H1 (cell line): ENCODE measurements at regions not wholly inside any gene's neighbourhood (a gene's known extent, or its start where the extent isn't known, plus 50 kb on each side); places are given as distances from the start of the nearest gene placed in this dataset.

Experiments used
- CTCF ChIA-PET: fragments of 300-600 bp; sonication (Branson Sonifier 250); formaldehyde crosslinking; loops from one replicate; lab custom pipeline; 2021; ENCODE audit not compliant: partially characterized antibody; lab: Charles Lee
- POLR2A ChIA-PET: fragments of 300-600 bp; sonication (Branson Sonifier 250); formaldehyde crosslinking; loops from one replicate; lab custom pipeline; 2021; ENCODE audit warnings: inconsistent platforms; ENCODE audit not compliant: partially characterized antibody; lab: Charles Lee
- DNase-seq, 2 experiments: peaks; one replicate each; pipeline versions ENCODE4 v3.0.0 to v3.0.0-alpha.2; 2010 to 2022; ENCODE audit warnings: low spot score in 2 of 2, low read depth in 1 of 2, mixed read lengths in 1 of 2
- FAIRE-seq: peaks from 2 replicates; lab custom pipeline; 2011; peaks lifted over from hg19 to GRCh38; lab: Jason Lieb, UNC
- H2AFZ ChIP-seq: 2 replicates; pipeline ENCODE4 v1.8.1; 2012; ENCODE audit warnings: low read length, inconsistent platforms
- H2AK5ac ChIP-seq: 2 replicates; pipeline ENCODE4 v1.6.1; 2013; ENCODE audit warnings: low read depth, low read length
- H2BK120ac ChIP-seq: replicated peaks from 2 replicates; pipeline ENCODE3; 2013; ENCODE audit warnings: low read depth, low read length, inconsistent platforms
- H2BK12ac ChIP-seq: 2 replicates; pipeline ENCODE4 v1.6.1; 2013; ENCODE audit warnings: low read depth, low read length
- H2BK15ac ChIP-seq: 2 replicates; pipeline ENCODE4 v1.6.1; 2013; ENCODE audit warnings: low read length
- H2BK20ac ChIP-seq: 2 replicates; pipeline ENCODE4 v1.6.1; 2013; ENCODE audit warnings: low read length
- H2BK5ac ChIP-seq: 2 replicates; pipeline ENCODE4 v1.6.1; 2013; ENCODE audit warnings: low read depth, low read length
- H3K14ac ChIP-seq: 2 replicates; pipeline ENCODE4 v1.6.1; 2013; ENCODE audit warnings: inconsistent platforms; ENCODE audit not compliant: insufficient read length
- H3K18ac ChIP-seq: 2 replicates; pipeline ENCODE4 v1.6.1; 2013; ENCODE audit warnings: low read length; ENCODE audit errors: extremely low read depth
- H3K23ac ChIP-seq: 2 replicates; pipeline ENCODE4 v1.6.1; 2013; ENCODE audit warnings: inconsistent platforms; ENCODE audit not compliant: insufficient read length
- H3K23me2 ChIP-seq: 2 replicates; pipeline ENCODE4 v1.6.1; 2013; ENCODE audit warnings: low read depth, low read length
- H3K27ac ChIP-seq: 2 replicates; pipeline ENCODE4 v1.6.1; 2011; ENCODE audit warnings: low read depth, low read length, inconsistent platforms
- H3K27me3 ChIP-seq, 4 experiments: replicated peaks in 1 of 4; 1 replicate in 1 of 4; 2 replicates in 3 of 4; pipeline versions ENCODE4 v1.6.1 to v1.8.1; 2011 to 2013; ENCODE audit warnings: low read length in 3 of 4, mild to moderate bottlenecking in 3 of 4, inconsistent platforms in 2 of 4, mixed read lengths in 2 of 4, moderate library complexity in 1 of 4; ENCODE audit not compliant: control insufficient read depth in 3 of 4, insufficient read depth in 3 of 4; ENCODE audit errors: extremely low read depth in 1 of 4
- H3K36me3 ChIP-seq, 4 experiments: 2 replicates each; pipeline versions ENCODE4 v1.6.1 to v1.8.1; 2011 to 2013; ENCODE audit warnings: mild to moderate bottlenecking in 4 of 4, low read length in 3 of 4, moderate library complexity in 2 of 4, control low read depth in 1 of 4, inconsistent platforms in 1 of 4; ENCODE audit not compliant: insufficient read depth in 4 of 4, control insufficient read depth in 2 of 4
- H3K4ac ChIP-seq: replicated peaks from 2 replicates; pipeline ENCODE3; 2013; ENCODE audit warnings: low read length, low read depth, mixed read lengths, inconsistent platforms; ENCODE audit not compliant: insufficient read length
- H3K4me1 ChIP-seq, 4 experiments: replicated peaks in 1 of 4; 1 replicate in 1 of 4; 2 replicates in 3 of 4; pipeline versions ENCODE4 v1.6.1 to v1.8.1; 2011 to 2013; ENCODE audit warnings: low read length in 3 of 4, inconsistent platforms in 2 of 4, mixed read lengths in 1 of 4; ENCODE audit not compliant: insufficient read depth in 4 of 4, control insufficient read depth in 3 of 4
- H3K4me2 ChIP-seq, 2 experiments: 2 replicates each; pipeline versions ENCODE4 v1.6.1 to v1.8.1; 2011 to 2013; ENCODE audit warnings: low read depth in 2 of 2, low read length in 2 of 2, control low read depth in 1 of 2, inconsistent platforms in 1 of 2, mild to moderate bottlenecking in 1 of 2; ENCODE audit not compliant: insufficient read depth in 1 of 2
- H3K4me3 ChIP-seq, 4 experiments: fragments of 200-600, 300-600 bp in 1 of 4; sonication (generic), shearing (Covaris generic), sonication (Bioruptor Twin) in 1 of 4; 2 replicates each; pipeline versions ENCODE4 v1.5.1 to v1.8.1; 2011 to 2016; ENCODE audit warnings: low read length in 4 of 4, low read depth in 3 of 4, control low read depth in 2 of 4, inconsistent platforms in 2 of 4, mild to moderate bottlenecking in 2 of 4, mixed read lengths in 1 of 4, moderate library complexity in 1 of 4; ENCODE audit not compliant: insufficient read depth in 2 of 4; ENCODE audit errors: extremely low read depth in 1 of 4
- H3K56ac ChIP-seq: replicated peaks from 2 replicates; pipeline ENCODE3; 2013; ENCODE audit warnings: low read depth, mild to moderate bottlenecking, mixed read lengths, low read length, inconsistent platforms; ENCODE audit not compliant: insufficient read length
- H3K79me1 ChIP-seq: 2 replicates; pipeline ENCODE4 v1.6.1; 2013; ENCODE audit warnings: low read depth, low read length, control low read depth
- H3K79me2 ChIP-seq, 2 experiments: 2 replicates each; pipeline versions ENCODE4 v1.6.1 to v1.8.1; 2012 to 2013; ENCODE audit warnings: low read length in 2 of 2, mild to moderate bottlenecking in 2 of 2, inconsistent platforms in 1 of 2; ENCODE audit not compliant: insufficient read depth in 2 of 2, control insufficient read depth in 1 of 2
- H3K9ac ChIP-seq, 4 experiments: replicated peaks in 1 of 4; 1 replicate in 1 of 4; 2 replicates in 3 of 4; pipeline versions ENCODE4 v1.6.1 to v1.8.1; 2011 to 2013; ENCODE audit warnings: low read depth in 3 of 4, low read length in 3 of 4, control low read depth in 2 of 4, mild to moderate bottlenecking in 2 of 4, moderate library complexity in 2 of 4, inconsistent platforms in 1 of 4; ENCODE audit errors: extremely low read depth in 1 of 4
- H3K9me3 ChIP-seq, 2 experiments: 2 replicates each; pipeline versions ENCODE4 v1.6.1 to v1.8.1; 2012 to 2013; ENCODE audit warnings: mild to moderate bottlenecking in 2 of 2, moderate library complexity in 2 of 2, control low read depth in 1 of 2, inconsistent platforms in 1 of 2, low read depth in 1 of 2, low read length in 1 of 2, mixed read lengths in 1 of 2; ENCODE audit not compliant: insufficient read depth in 2 of 2
- H4K20me1 ChIP-seq, 2 experiments: replicated peaks in 1 of 2; 2 replicates each; pipeline versions ENCODE3 to v1.8.1; 2011 to 2013; ENCODE audit warnings: inconsistent platforms in 2 of 2, low read length in 2 of 2, mild to moderate bottlenecking in 1 of 2; ENCODE audit not compliant: insufficient read depth in 2 of 2, control insufficient read depth in 1 of 2
- H4K5ac ChIP-seq: 2 replicates; pipeline ENCODE4 v1.6.1; 2013; ENCODE audit warnings: low read length, low read depth, mixed read lengths, inconsistent platforms; ENCODE audit not compliant: insufficient read length
- H4K8ac ChIP-seq: 2 replicates; pipeline ENCODE4 v1.8.0; 2013; ENCODE audit warnings: mild to moderate bottlenecking, moderate library complexity, low read length, inconsistent platforms; ENCODE audit not compliant: insufficient read depth; ENCODE audit errors: extremely low read depth
- H4K91ac ChIP-seq: replicated peaks from 2 replicates; pipeline ENCODE3; 2013; ENCODE audit warnings: low read length, mixed read lengths, inconsistent platforms; ENCODE audit not compliant: insufficient read length
- ATF3 ChIP-seq: IDR thresholded peaks from 2 replicates; pipeline ENCODE4 v1.6.1; 2011; ENCODE audit warnings: low read depth, mild to moderate bottlenecking, low read length; ENCODE audit not compliant: insufficient read depth
- BACH1 ChIP-seq: IDR thresholded peaks from 2 replicates; pipeline ENCODE4 v1.6.1; 2012; ENCODE audit warnings: low read length, improper control_type of control experiment
- BRCA1 ChIP-seq: IDR thresholded peaks from 2 replicates; pipeline ENCODE4 v1.6.1; 2012; ENCODE audit warnings: low read depth, low read length, improper control_type of control experiment
- CBX8 ChIP-seq: fragments of 300-800, 300-1000 bp; sonication (generic); IDR thresholded peaks from 2 replicates; pipeline ENCODE4 v1.7.1; 2016; ENCODE audit warnings: low read depth, low read length, borderline replicate concordance
- CHD1 ChIP-seq: IDR thresholded peaks from 2 replicates; pipeline ENCODE4 v1.6.1; 2012; ENCODE audit warnings: low read depth, low read length, improper control_type of control experiment
- CTBP2 ChIP-seq: IDR thresholded peaks from 2 replicates; pipeline ENCODE4 v1.7.0; 2011; ENCODE audit warnings: borderline replicate concordance, mild to moderate bottlenecking, moderate library complexity, mixed read lengths, low read length; ENCODE audit not compliant: insufficient read depth, insufficient read length
- EP300 ChIP-seq, 2 experiments: IDR thresholded peaks; 1 replicate in 1 of 2; 2 replicates in 1 of 2; pipeline ENCODE4 v1.6.1; 2011 to 2012; ENCODE audit warnings: low read depth in 2 of 2, low read length in 2 of 2, mild to moderate bottlenecking in 2 of 2, borderline replicate concordance in 1 of 2, inconsistent platforms in 1 of 2, moderate library complexity in 1 of 2
- GTF2F1 ChIP-seq: IDR thresholded peaks from 2 replicates; pipeline ENCODE4 v1.6.1; 2012; ENCODE audit warnings: low read depth, low read length, improper control_type of control experiment, borderline replicate concordance
- KDM1A ChIP-seq: fragments of 200-600, 300-600 bp; sonication (generic); IDR thresholded peaks from 2 replicates; pipeline ENCODE4 v1.7.1; 2016; ENCODE audit warnings: mild to moderate bottlenecking, low read length, borderline replicate concordance
- MAX ChIP-seq: IDR thresholded peaks from 2 replicates; pipeline ENCODE4 v1.6.1; 2012; ENCODE audit warnings: inconsistent platforms
- POLR2AphosphoS5 ChIP-seq: IDR thresholded peaks from 2 replicates; pipeline ENCODE4 v1.6.1; 2011; ENCODE audit warnings: low read depth, low read length
- POU5F1 ChIP-seq: IDR thresholded peaks from 2 replicates; pipeline ENCODE4 v1.6.1; 2011; ENCODE audit warnings: low read depth, mild to moderate bottlenecking, low read length, moderate library complexity
- RFX5 ChIP-seq: IDR thresholded peaks from 2 replicates; pipeline ENCODE4 v1.6.1; 2011; ENCODE audit warnings: low read depth, low read length, improper control_type of control experiment, borderline replicate concordance
- SIN3A ChIP-seq, 2 experiments: IDR thresholded peaks in 1 of 2; conservative IDR thresholded peaks in 1 of 2; 2 replicates each; pipeline ENCODE4 v1.6.1; 2011 to 2012; ENCODE audit warnings: low read length in 2 of 2, improper control_type of control experiment in 1 of 2, low read depth in 1 of 2, mild to moderate bottlenecking in 1 of 2
- WGBS, 2 experiments: shearing (Covaris generic) in 1 of 2; methylation state at CpG; one replicate each; pipeline versions ENCODE4 v1.1.6 to v1.1.7; 2013 to 2015; ENCODE audit warnings: low lambda C conversion rate in 2 of 2, mixed read lengths in 2 of 2, inconsistent platforms in 1 of 2, low coverage in 1 of 2, missing lambda C conversion rate in 1 of 2; ENCODE audit not compliant: insufficient replicate concordance in 2 of 2, insufficient coverage in 1 of 2, insufficient read length in 1 of 2; ENCODE audit errors: extremely low coverage in 1 of 2, missing lambda C conversion rate in 1 of 2; 5-methylcytosine and 5-hydroxymethylcytosine counted together

- DNase-seq (no peak), FAIRE-seq (no peak)
- no peaks in the 10 kb centered on the region for H3K9me3 ChIP-seq
- no peaks in the 10 kb centered on the region for H3K27me3 ChIP-seq
- no peak overlapping the region for H3K4me2 ChIP-seq
- ChIA-PET POLR2A (no interaction called here), CTCF (interaction anchor here (0.6 kb wide), 1 partner anchor 53 kb away, joined by 3 read pairs; no protein-coding TSS in a partner anchor)
- no peak overlapping the region for H2BK120ac ChIP-seq
- H2BK5ac ChIP-seq: no peak overlapping the region
- H2BK12ac ChIP-seq: no peak overlapping the region
- H3K18ac ChIP-seq: no peak overlapping the region
- no peak overlapping the region for H3K56ac ChIP-seq
- H2AFZ ChIP-seq: no peak overlapping the region
- H3K9ac ChIP-seq: no peak overlapping the region
- no peak overlapping the region for H4K5ac ChIP-seq
- H3K23me2 ChIP-seq: no peaks in the 10 kb centered on the region
- H4K8ac ChIP-seq: no peak overlapping the region
- H3K4ac ChIP-seq: no peak overlapping the region
- no peak overlapping the region for H3K23ac ChIP-seq
- no peak overlapping the region for H2BK20ac ChIP-seq
- H3K4me3 ChIP-seq: no peak overlapping the region
- H4K20me1 ChIP-seq: no peaks in the 10 kb centered on the region
- H3K36me3 ChIP-seq: no peaks in the 10 kb centered on the region
- no peaks in the 10 kb centered on the region for H3K79me1 ChIP-seq
- H3K14ac ChIP-seq: no peak overlapping the region
- H4K91ac ChIP-seq: no peak overlapping the region
- H2AK5ac ChIP-seq: no peak overlapping the region
- no peak overlapping the region for H2BK15ac ChIP-seq
- 94% methylated on average over 5 of the region's 5 CpGs; no CpG with 5 or more reads in 1 of the 2 experiments for WGBS, 2 experiments
- H3K79me2 ChIP-seq: no peaks in the 10 kb centered on the region
- H3K4me1 ChIP-seq: no peaks in the 10 kb centered on the region
- H3K27ac ChIP-seq: no peak overlapping the region
- TF ChIP-seq RFX5 (no peak), BRCA1 (no peak), KDM1A (no peak), CHD1 (no peak), ATF3 (no peak), GTF2F1 (no peak), CBX8 (no peak), BACH1 (no peak), EP300 (IDR thresholded peaks at IDR 0.05; ENCODE audit: borderline replicate concordance in 1 of 2, low read depth in 2 of 2, low read length in 2 of 2) (no peak), SIN3A (conservative IDR thresholded peaks at IDR 0.05 in 1 of 2, IDR thresholded peaks at IDR 0.05 in 1 of 2; ENCODE audit: low read depth in 1 of 2, low read length in 2 of 2) (no peak), POLR2AphosphoS5 (no peak), MAX (no peak), CTBP2 (no peak), POU5F1 (no peak)
Observed at GRCh38 chr18:10274301-10274700, 180.1 kb upstream of the APCDD1 start.
